Ammon's horn (tissue), 1 donor: ENCODE measurements at regions not wholly inside any gene's neighbourhood (a gene's known extent, or its start where the extent isn't known, plus 50 kb on each side); places are given as distances from the start of the nearest gene placed in this dataset.

ENCODE experiments used
- DNase-seq: peaks from one replicate; pipeline ENCODE4 v3.0.0-alpha.2; 2016; ENCODE audit warnings: low spot score

DNA sequence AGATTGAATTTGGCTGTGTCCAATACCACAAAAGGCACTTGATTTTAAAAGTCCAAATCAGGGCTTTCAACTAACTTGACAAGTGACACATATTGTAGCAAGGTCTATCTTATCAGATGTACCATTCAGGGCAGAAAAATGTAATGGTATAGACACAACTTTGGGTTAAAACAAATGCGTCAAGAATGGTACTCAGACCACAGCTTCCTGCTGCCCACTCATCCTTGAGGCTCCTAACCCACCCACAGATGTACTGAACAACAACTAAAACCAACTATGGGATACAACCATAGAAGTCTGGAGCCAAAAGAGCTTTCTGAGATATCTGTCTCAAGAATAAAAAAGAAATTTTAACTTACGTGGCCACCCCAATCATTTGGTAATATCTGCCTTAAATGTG is 105.2 kb downstream of the RBM43 start:
- no peak for DNase-seq

DNA sequence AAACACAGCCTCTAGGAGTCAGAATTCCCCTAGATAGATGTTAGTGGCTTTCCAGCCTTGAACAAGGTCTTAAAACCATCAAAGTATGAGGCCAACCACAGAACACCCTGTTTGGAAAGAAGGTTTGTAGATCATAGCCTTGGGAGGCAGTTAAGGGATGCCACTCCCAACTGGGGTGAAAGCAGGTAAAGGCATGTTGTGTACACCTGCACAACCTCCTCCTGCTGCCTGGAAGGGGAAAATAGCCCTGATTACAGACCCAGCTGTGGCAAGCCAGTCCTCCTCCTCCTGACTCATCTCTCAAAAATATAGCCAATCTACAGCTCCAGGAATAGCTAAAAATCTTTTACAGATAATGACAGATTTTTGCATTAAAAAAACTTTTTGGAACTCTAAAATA is 108.1 kb downstream of the RBM43 start:
- no peak for DNase-seq

DNA sequence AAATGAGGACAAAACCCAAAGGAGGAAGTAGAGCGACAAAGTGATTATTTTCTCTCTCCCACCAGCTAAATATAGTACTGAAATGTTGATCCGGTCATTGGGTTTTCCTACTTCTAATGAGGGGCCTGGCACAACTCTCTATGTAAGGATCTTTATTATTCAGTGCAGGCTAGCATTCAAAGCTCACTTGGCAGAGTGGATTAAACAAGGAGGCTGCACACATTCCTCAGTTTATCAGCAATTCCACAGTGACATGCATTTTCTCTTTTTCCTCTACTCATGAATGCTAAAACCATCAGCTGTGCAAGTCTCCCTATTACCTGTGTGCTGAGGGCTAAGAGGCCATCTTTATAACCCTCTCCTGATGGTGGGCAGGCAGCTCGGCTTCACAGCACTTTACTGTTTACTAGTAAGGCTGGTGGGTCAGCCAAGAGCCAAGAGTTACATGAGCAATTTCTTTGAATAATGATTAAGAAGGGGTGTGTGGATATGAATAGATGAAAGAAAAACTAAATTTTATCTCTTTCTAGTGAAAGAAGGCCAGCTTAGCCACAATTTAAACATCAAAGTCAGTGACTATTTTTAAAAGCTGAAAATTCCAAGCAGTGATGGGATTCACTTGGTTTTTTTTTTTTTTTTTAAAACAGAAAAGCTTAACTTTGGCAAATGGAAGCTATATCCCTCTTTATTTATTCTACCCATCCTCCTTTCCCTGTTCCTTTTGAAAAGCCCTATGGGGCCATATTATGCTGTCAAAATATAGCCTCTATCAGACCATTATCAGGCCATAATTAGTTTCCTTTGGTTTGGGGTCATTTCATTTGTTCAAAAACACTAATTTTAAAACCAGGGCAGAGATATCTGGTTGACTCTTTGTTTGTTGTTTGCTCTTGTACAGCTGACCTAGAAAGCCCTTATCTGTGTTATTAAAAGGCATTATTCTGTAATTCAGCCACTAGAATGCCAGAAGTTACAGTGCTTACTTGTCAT is 111.0 kb downstream of the RBM43 start:
- DNase-seq, result no peak

DNA sequence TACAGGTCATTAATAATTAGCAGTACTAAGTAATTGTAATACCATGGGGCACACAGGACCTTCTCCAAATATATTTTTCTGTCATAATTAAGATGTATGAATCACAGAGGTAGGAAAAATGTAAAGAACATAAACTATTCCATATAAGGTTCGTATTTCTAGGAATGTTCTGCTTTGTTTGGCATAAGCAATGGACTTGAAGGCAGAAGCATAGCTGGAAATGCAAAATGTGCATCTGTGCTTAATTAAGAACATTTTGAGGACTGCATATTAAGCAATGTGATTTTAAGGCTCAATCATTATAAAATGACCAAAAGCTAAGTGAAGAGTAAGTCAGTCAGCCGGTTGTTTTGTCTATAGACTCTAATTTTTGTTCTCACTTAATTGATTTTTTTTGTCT is 123.2 kb downstream of the RBM43 start:
- DNase-seq, result no peak

DNA sequence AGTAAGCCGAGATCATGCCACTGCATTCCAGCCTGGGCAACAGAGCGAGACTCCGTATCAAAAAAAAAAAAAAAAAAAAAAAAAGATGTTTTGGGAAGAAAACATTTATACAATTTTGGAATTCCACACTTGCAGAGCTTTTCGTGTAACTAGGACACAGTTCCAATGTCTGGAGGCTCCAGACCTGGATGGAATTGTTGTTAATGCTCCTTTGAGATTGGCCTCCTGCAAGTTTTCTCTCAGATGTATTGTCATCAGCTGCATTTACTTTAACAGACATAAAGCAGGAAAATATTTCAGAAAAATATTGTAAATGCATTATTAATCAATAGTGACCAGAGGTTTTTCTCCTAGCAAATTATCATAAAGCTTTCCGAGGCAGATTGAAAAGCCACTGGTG is 124.1 kb downstream of the RBM43 start:
- no peak for DNase-seq

DNA sequence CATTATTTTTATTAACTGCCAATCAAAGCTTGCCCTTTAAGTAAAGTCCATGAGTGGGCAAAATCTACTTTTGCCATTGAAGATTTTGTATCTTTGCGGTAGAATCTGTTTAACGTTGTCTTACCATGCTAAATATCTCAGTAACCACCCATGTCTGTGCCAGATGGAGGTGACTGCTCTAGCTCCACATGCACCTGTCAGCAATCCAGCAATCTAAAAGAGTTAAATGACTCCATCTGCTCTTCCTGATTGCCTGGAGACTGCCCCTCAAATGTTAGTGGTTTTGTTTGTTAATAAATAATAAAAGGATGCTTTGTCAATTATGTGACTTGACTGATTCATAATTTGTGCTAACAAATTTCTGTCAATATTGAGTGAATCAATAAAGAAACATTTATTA is 141.7 kb downstream of the RBM43 start:
- no peak for DNase-seq

DNA sequence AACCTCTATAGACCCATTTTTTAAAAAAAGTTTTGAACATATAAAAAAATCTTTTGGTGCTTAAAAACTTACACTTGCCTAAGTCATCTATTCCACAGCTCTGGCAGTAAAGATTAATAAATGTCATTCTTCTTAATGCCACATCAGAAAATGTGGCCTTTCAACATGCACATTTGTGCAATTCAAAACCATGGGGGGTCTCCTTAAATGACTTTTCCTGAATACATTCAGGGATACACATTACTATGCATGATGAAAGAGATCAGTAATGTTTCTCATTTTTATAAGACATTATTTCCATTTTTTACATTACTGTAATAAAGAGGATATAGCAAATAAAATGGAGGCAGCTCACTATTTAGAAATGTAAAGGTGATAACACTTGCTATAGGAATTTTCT is 142.3 kb downstream of the RBM43 start:
- DNase-seq, result no peak

DNA sequence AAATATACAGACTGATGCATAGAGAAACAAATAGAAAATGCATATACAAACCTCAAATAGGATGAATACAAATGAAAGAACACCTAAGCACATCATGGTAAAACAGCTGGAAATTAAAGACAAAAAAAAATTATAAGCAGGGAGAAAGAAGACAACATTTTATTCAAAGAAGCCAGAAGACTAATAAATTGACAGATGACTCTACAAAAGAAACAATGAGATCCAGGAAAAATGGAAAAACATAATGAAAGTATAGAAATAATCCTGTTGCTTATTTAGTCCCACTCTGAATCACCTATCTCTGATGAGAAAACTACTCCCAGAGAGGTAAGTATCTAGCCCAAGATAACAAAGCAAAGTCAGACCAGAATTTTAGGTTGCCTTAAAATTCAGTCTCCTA is 143.4 kb downstream of the RBM43 start:
- no peak for DNase-seq

DNA sequence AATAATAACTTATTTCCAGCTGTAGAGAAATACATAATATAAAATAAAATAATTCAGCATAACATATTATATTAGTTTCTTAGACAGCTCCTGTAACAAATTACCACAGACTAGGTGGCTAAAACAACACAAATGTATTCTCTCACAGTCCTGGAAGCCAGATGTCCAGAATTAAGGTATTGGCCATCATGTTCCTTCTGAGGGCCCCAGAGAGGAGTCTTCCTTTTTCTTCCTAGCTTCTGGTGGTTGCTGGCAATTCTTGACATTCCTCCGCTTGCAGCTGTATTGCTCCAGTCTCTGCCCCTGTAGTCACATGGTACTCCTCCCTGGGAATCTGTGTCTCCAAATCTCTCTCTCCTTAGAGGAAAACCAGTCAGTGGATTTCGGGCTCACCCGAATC is 146.8 kb downstream of the RBM43 start:
- no peak for DNase-seq

DNA sequence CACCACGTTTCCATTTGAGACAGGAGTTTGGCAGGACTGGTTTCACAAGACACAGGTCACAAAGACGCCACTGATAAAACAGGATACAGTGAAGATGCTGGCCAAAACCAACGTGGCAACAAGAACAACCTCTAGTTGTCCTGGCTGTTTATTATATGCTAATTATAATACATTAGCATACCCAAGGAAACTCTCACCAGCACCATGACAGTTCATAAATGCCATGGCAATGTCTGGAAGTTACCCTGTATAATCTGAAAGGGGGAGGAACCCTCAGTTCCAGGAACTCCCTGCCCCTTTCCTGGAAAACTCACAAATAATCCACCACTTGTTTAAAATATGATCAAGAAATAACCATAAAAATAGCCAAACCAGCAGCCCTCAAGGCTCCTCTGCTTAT is 148.3 kb downstream of the RBM43 start:
- no peak for DNase-seq

DNA sequence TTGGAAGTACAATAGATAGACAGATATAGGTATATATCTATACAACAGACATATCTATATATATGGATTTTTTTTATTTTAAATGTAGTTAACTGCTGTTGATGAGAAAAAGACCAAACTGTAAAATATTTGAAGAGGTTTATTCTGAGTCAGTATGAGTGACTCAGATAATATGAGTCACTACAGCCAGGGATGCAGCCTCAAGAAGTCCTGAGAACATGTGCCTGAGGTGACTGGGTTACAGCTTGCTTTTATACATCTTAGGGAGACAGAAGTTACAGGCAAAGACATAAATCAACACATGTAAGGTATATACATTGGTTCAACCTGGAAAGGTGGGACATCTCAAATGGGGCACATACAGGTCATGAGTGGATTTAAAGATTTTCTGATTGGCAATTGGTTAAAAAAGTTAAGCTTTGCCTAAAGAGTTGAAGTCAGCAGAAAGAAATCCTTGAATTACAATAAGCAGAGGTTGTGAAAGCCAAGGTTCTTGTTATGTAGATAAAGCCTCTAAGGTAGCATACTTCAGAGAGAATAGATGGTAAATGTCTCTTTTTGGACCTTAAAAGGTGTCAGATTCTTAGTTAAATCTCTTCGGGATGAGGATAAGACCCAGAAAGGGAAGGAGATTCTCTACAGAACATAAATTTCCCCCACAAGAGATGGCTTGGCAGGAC is 149.9 kb downstream of the RBM43 start:
- DNase-seq, result no peak

DNA sequence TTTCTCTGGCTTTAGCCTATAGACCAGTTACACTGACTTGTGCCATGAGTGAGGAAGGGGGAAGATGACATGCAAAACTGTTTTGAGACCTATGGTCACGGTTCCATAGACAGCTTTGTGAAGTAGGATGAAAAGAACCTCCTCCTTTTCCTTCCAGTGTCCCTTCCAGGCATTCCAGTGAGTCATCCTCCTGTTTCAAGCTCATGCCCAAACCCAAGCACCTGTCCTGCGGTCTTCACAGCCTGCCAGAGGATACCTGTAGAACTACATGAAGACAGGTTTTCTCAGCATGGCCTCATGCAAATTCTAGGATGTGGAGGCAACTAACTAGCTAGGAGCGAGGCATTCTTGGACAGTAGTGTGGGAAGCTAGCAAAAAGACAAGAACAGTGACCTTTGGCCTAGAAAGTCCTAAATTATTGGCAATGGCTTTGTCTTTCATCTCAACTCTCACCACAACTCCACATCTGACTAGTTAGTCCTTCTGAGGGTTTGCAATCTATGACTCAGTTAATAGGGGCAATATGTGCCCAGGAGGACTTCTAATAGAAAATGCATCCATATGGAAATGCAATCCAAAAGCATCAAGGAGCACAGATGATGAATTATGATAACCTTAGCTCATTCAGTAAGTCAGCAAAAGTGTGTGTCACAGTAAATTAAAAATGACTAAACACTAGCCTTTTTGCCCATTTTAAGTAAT is 154.7 kb downstream of the RBM43 start:
- no peak for DNase-seq

DNA sequence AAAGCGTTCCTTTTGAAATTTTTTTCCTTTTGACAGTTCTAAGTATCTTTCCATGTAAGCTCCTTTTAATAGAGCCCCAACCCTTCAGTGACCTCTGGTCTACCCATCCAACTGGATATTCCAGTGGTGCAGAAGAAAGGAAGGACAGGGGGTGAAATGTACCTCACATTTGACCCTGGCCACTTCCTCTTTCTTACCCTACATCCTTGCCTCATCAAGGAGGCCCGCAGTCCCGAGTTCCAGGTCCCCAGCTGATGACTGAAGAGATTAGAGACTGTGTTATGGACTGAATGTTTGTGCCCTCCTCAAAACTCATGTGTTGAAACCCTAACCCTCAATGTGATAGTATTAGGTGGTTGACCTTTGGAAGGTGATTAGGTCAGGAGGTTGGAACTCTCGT is 158.1 kb downstream of the RBM43 start:
- no peak for DNase-seq

DNA sequence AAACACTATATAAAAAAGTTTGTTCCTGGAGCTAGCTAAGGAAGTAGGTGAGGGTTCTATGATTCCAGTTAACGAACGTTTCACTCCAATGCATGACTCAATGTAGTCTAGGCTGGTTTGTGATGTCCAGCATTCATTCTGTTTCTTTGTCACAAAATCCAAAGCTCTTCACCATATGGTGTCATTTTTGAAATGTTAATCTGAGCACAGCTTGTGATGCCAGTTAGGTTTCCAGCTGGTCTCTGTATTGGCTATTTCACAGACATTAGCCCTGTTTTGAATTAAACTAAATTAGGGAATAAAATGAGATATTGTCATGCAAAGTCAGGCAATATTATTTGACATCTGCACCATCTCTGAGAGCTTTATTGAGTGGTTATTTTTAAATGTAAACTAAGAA is 159.4 kb downstream of the RBM43 start:
- DNase-seq, result no peak

DNA sequence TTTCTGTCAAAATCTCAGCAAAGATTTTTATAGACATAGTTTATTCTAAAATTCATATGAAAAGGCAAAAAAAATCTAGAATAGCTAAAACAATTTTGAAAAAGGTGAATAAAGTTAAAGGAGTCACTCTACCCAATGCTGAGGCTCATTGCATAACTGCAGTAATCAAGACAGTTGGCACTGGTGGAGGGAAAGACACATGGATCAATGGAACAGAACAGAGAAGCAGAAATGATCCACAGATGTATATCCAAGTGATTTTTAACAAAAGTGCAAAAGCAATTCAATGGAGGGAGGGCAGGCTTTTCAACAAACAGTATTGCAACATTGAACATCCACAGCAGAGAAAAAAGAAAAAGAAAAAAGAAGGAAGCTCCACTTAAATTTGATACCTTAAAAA is 162.8 kb downstream of the RBM43 start:
- no peak for DNase-seq

DNA sequence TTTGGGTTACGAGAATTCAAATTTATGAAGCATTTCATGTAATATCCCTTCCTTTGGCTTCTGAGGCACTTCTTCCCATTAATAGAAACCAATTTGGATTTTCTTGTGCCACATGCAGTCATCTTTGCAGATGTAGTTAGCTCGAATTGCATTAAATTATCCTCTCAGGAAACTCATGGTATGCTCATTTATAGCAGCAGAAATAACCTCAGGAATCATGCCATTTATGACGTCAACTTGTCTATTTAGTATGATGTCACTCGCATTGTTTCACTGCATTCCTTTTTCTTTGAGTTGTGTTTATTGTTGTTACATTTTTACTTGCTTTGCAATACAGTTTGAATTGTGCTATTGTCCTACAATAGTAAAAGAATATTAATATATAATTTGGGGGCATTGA is 163.8 kb downstream of the RBM43 start:
- no peak for DNase-seq

DNA sequence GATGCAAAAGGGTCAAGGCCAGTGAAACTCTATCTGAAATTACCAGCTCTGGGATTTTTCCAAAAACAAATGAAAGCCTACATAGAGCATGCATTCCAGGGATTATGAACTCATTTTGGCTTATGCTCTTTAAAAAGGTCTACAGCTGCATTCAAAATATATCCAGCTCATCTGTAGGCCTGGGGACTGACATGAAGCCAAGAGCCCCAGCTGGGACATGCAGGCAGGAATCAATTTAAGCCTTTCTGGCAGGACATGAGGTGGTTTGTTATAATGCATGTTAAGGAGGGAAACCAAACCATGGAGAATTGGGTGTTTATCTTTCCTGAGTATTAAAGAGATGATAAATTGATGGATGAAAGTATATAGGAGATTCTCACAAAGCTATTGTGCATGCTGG is 164.5 kb downstream of the RBM43 start:
- DNase-seq, result no peak

DNA sequence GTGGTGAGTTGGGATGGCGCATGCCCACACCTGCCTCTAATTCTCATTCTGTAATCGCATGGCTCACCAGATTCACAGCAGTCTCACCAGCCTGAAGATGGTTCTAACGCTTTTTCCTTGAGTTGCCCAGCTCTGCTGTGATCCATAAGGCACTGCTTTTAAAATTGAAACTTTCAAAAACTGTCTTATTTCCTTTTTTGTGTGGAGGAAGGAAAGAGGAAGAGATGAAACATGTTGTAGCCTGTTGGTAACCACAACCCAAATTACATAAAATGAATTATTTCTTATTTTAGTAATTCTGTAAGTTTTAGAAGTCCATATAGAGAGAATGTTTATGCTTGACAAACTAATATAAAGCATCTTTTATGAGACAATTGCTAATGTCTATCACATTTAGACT is 165.4 kb downstream of the RBM43 start:
- no peak for DNase-seq

DNA sequence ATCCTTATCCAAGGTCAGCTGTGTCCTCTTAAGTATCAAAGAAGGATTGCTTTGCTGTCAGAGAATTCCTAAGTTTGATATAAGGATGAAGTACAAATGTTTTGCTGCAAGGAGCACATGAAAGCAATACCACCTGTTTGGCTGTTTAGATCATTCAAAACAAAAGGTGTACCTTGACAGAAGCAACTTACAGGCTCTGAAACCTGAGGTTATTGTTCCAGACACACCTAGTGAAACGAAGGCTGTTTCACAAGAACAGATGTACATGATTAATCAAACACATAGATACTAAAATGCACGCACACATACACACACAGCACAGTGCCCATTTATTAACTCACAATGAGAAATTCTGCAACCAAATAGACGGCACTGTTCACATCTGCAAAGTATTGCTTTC is 166.2 kb downstream of the RBM43 start:
- no peak for DNase-seq

DNA sequence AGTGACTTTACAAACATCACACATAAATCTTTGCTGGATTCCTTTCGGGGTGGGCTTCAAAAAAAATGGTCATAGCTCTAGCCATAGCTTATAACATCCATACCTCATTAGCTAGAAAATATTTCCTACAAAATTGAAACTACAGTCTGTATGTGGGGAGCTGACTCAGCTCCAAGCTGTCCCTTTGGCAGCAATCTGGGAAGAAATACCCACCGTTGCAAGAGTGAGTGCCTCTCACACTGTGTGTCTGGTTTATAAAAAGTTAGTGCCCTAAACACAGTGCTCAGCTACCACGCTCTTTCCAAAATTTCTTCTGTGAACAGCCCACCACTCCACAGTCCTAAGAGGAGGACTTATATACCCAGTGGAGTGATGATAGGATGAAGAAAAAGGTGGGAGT is 170.1 kb downstream of the RBM43 start:
- peak; percentile 40 for DNase-seq

DNA sequence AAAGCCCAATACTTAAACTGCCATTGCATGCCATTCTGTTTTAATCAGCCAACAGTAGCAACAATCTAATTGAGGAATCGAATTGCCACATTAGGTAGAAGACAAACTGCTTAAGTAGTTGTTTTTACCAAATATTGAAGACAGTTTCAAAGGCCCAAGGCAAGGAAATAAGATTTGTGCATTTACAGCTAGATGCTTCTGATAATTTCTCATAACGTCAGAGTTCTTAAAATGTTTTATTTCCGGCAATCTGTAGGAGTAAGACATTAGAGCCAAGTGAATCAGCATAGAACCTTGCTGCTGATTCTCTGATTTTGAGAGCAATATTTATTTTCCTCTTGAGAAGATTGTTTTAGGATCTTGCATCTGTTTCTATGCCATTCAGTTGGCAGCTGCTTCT is 174.3 kb downstream of the RBM43 start:
- DNase-seq, result no peak

DNA sequence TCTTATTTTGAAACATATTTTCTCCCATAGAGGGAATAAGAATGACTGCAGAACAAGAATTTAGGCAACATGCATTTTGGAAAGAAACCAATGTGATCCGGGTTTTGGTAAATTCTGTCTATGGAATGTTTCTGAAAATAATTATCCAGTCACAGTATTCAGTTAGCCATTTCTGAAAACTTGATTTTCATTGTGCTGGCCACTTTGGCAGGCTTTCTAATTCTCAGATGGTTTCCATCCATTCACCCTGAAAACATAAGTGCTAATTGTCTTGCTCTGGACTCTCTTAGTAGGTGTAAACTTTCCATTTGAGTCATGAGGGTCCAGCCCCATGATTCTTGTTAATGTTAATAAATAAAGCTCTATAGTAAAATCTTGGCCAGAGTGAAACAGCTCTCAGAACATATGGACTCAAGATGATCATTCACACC is 176.5 kb downstream of the RBM43 start:
- DNase-seq, result no peak
